ENCODE measurements at regions not wholly inside any gene's neighbourhood (a gene's known extent, or its start where the extent isn't known, plus 50 kb on each side); places are given as distances from the start of the nearest gene placed in this dataset.

- TF ChIP-seq CTCF (IDR thresholded peaks at IDR 0.05), result no peak
- Histone ChIP-seq H3K36me3 (ENCODE audit: insufficient read depth in 1 of 2, low read depth in 1 of 2) (no peaks in the 10 kb centered on the region), H3K27me3 (ENCODE audit: insufficient read depth in 3 of 3, low read length in 2 of 3) (no peaks in the 10 kb centered on the region), H3K27ac (no peak overlapping the region), H3K4me3 (no peak overlapping the region), H3K4me1 (no peaks in the 10 kb centered on the region), H3K9me3 (no peaks in the 10 kb centered on the region)
- no peak for ATAC-seq
- DNase-seq, result no peak
- intact Hi-C loops (cut with DNase I), result no loop called here
- 57 to 67% (median 61%) methylated on average over 2 of the region's 2 CpGs for WGBS, 3 donors
These were observed 544.3 kb downstream of the METTL4 start for GRCh38 chr18:2027016-2027415.

- no peaks in the 10 kb centered on the region for H3K4me1 ChIP-seq
- ATAC-seq (no peak), DNase-seq (no peak)
- no peak overlapping the region for H3K4me3 ChIP-seq
- H3K9me3 ChIP-seq, result no peaks in the 10 kb centered on the region
- no peaks in the 10 kb centered on the region for H3K27me3 ChIP-seq (ENCODE audit: insufficient read depth in 3 of 3, low read length in 2 of 3)
- no peak overlapping the region for H3K27ac ChIP-seq
- no peaks in the 10 kb centered on the region for H3K36me3 ChIP-seq (ENCODE audit: insufficient read depth in 1 of 2, low read depth in 1 of 2)
- no peak for TF ChIP-seq CTCF (IDR thresholded peaks at IDR 0.05)
- intact Hi-C loops (cut with DNase I), result no loop called here
These were observed 543.5 kb downstream of the METTL4 start for GRCh38 chr18:2027756-2028155.

GRCh38 chr18:2028986-2029385, 542.3 kb downstream of the METTL4 start:
- no peaks in the 10 kb centered on the region for H3K9me3 ChIP-seq
- ATAC-seq (no peak), DNase-seq (no peak)
- no peak overlapping the region for H3K27ac ChIP-seq
- intact Hi-C loops (cut with DNase I), result no loop called here
- no peaks in the 10 kb centered on the region for H3K36me3 ChIP-seq (ENCODE audit: insufficient read depth in 1 of 2, low read depth in 1 of 2)
- WGBS, 3 donors, result 57 to 71% (median 59%) methylated on average over 3 of the region's 3 CpGs
- no peaks in the 10 kb centered on the region for H3K4me1 ChIP-seq
- no peak overlapping the region for H3K4me3 ChIP-seq
- no peaks in the 10 kb centered on the region for H3K27me3 ChIP-seq (ENCODE audit: insufficient read depth in 3 of 3, low read length in 2 of 3)
- no peak for TF ChIP-seq CTCF (IDR thresholded peaks at IDR 0.05)

- Histone ChIP-seq H3K27ac (no peak overlapping the region), H3K9me3 (no peaks in the 10 kb centered on the region), H3K36me3 (ENCODE audit: insufficient read depth in 1 of 2, low read depth in 1 of 2) (no peaks in the 10 kb centered on the region), H3K27me3 (ENCODE audit: insufficient read depth in 3 of 3, low read length in 2 of 3) (no peaks in the 10 kb centered on the region), H3K4me1 (no peaks in the 10 kb centered on the region), H3K4me3 (no peak overlapping the region)
- intact Hi-C loops (cut with DNase I), result no loop called here
- no peak for ATAC-seq
- no peak for TF ChIP-seq CTCF (IDR thresholded peaks at IDR 0.05)
- no peak for DNase-seq
These were observed 540.7 kb downstream of the METTL4 start for GRCh38 chr18:2030647-2031046.

GRCh38 chr18:2032036-2032435, 539.3 kb downstream of the METTL4 start:
- Histone ChIP-seq H3K36me3 (ENCODE audit: insufficient read depth in 1 of 2, low read depth in 1 of 2) (no peaks in the 10 kb centered on the region), H3K9me3 (no peaks in the 10 kb centered on the region), H3K4me1 (no peaks in the 10 kb centered on the region), H3K27me3 (ENCODE audit: insufficient read depth in 3 of 3, low read length in 2 of 3) (no peaks in the 10 kb centered on the region), H3K4me3 (no peak overlapping the region), H3K27ac (no peak overlapping the region)
- TF ChIP-seq CTCF (IDR thresholded peaks at IDR 0.05), result no peak
- ATAC-seq, result no peak
- no peak for DNase-seq
- intact Hi-C loops (cut with DNase I), result no loop called here
